MM.1S (cell line): ENCODE measurements at regions not wholly inside any gene's neighbourhood (a gene's known extent, or its start where the extent isn't known, plus 50 kb on each side); places are given as distances from the start of the nearest gene placed in this dataset.
A peak's percentile ranks its signal among the peaks of the same experiment; 100 is the strongest.

Source experiments
- DNase-seq: peaks from one replicate; pipeline ENCODE4 v3.0.0-alpha.2; 2015
- H2AFZ ChIP-seq: fragments of 300-600 bp; sonication (generic); 2 replicates; pipeline ENCODE4 v1.6.0; 2016; ENCODE audit warnings: antibody characterized with exemption, low read length
- H3F3A ChIP-seq: fragments of 300-600 bp; sonication (generic); 2 replicates; pipeline ENCODE4 v1.6.1; 2016; ENCODE audit warnings: mild to moderate bottlenecking, antibody characterized with exemption, low read length, moderate library complexity, mixed read lengths; ENCODE audit not compliant: insufficient read depth
- H3K27ac ChIP-seq: fragments of 300-600 bp; sonication (generic); 2 replicates; pipeline ENCODE4 v1.5.1; 2016; ENCODE audit warnings: mild to moderate bottlenecking, low read length
- H3K27me3 ChIP-seq: fragments of 300-600 bp; sonication (generic); replicated peaks from 2 replicates; pipeline ENCODE4 v1.6.0; 2016; ENCODE audit warnings: low read length; ENCODE audit not compliant: insufficient read depth
- H3K36me3 ChIP-seq: fragments of 300-600 bp; sonication (generic); replicated peaks from 2 replicates; pipeline ENCODE4 v1.6.1; 2016; ENCODE audit warnings: mild to moderate bottlenecking, low read length, mixed read lengths; ENCODE audit not compliant: insufficient read depth
- H3K4me1 ChIP-seq: fragments of 300-600 bp; sonication (generic); 2 replicates; pipeline ENCODE4 v1.6.1; 2016; ENCODE audit warnings: low read length, mixed read lengths
- H3K4me2 ChIP-seq: fragments of 300-600 bp; sonication (generic); 2 replicates; pipeline ENCODE4 v1.6.0; 2016; ENCODE audit warnings: low read depth, low read length
- H3K4me3 ChIP-seq: fragments of 300-600 bp; sonication (generic); 2 replicates; pipeline ENCODE4 v1.5.1; 2016; ENCODE audit warnings: low read length, mixed read lengths
- H3K79me2 ChIP-seq: fragments of 300-600 bp; sonication (generic); 2 replicates; pipeline ENCODE4 v1.6.1; 2016; ENCODE audit warnings: mixed run types, low read length, mixed read lengths
- H3K9ac ChIP-seq: fragments of 300-600 bp; sonication (generic); 2 replicates; pipeline ENCODE4 v1.6.1; 2016; ENCODE audit warnings: low read length, mixed read lengths
- H3K9me2 ChIP-seq: fragments of 300-600 bp; sonication (generic); replicated peaks from 2 replicates; pipeline ENCODE4 v1.6.1; 2016; ENCODE audit warnings: mild to moderate bottlenecking, low read length, mixed read lengths; ENCODE audit not compliant: insufficient read depth
- H3K9me3 ChIP-seq: fragments of 300-600 bp; sonication (generic); replicated peaks from 2 replicates; pipeline ENCODE4 v1.6.1; 2016; ENCODE audit warnings: mild to moderate bottlenecking, low read length, mixed read lengths; ENCODE audit not compliant: insufficient read depth
- H4K20me1 ChIP-seq: fragments of 300-600 bp; sonication (generic); 2 replicates; pipeline ENCODE4 v1.6.1; 2016; ENCODE audit warnings: mild to moderate bottlenecking, low read length, moderate library complexity, mixed read lengths; ENCODE audit not compliant: insufficient read depth
- EZH2 ChIP-seq: fragments of 300-600 bp; sonication (generic); optimal IDR thresholded peaks from 2 replicates; pipeline ENCODE3; 2017; ENCODE audit warnings: low read depth, mild to moderate bottlenecking, antibody characterized with exemption, low read length, mixed read lengths
- EZH2phosphoT487 ChIP-seq: fragments of 300-600 bp; sonication (generic); IDR thresholded peaks from 2 replicates; pipeline ENCODE4 v1.6.1; 2018; ENCODE audit warnings: antibody characterized with exemption, low read length
- TF ChIP-seq, protein P1 (sequence below): fragments of 300-600 bp; sonication (generic); IDR thresholded peaks from 2 replicates; pipeline ENCODE4 v1.5.1; 2016; ENCODE audit warnings: antibody characterized with exemption, low read length, mixed read lengths

DNA sequence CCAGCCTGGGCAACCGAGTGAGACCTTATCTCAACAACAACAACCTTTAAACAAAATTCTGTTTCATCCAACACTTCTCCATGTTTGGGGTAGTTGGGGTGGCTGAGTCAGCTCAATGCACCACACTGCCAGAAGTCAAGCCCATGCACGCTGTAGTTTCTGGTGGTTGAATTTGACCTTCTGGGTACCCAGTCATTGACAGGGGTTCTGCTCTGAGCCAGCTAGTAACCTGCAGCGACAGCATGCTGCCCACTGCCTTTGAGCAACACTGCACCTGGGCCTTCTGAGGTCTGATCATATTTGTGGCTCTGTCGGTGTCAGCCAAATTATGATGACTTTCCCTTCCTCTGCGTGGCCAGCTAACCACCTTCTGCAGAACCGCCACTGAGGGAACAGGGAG, 84.6 kb upstream of the ZNF438 start:
- no peak overlapping the region for H3K27ac ChIP-seq
- H3K4me3 ChIP-seq = no peak overlapping the region
- H4K20me1 ChIP-seq = no peaks in the 10 kb centered on the region
- no peaks in the 10 kb centered on the region for H3K36me3 ChIP-seq
- H3K9me2 ChIP-seq = no peaks in the 10 kb centered on the region
- H3K4me1 ChIP-seq = no peaks in the 10 kb centered on the region
- no peak overlapping the region for H3K9ac ChIP-seq
- no peaks in the 10 kb centered on the region for H3K9me3 ChIP-seq
- H2AFZ ChIP-seq = no peak overlapping the region
- TF ChIP-seq EZH2phosphoT487 = no peak
- H3K4me2 ChIP-seq = no peak overlapping the region
- DNase-seq = peak; percentile 42
- H3F3A ChIP-seq = no peaks in the 10 kb centered on the region
- H3K27me3 ChIP-seq = no peaks in the 10 kb centered on the region
- H3K79me2 ChIP-seq = no peaks in the 10 kb centered on the region

DNA sequence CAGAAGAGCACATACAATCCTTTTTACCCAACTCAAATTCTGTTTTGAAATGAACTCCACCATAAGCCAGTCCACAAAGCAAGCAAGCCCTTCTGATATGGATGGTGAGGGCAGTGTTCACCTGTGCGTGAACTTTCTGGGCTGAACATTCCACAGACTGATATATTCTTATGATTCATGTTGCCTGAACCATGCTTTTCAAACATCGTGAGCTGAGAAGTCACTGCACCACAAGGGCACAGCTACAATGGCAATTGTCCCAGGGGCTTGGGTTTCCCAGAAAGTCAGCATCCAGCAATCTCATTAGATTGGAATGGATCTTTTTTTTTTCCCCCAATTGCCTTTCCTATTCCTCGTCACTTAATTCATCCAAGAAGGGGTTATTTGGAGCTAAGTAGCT, 86.9 kb upstream of the ZNF438 start:
- no peak for TF ChIP-seq EZH2
- Histone ChIP-seq H3K9me2 (no peaks in the 10 kb centered on the region), H3K9me3 (no peaks in the 10 kb centered on the region), H3K27me3 (no peaks in the 10 kb centered on the region), H3K4me2 (no peak overlapping the region), H3K79me2 (no peaks in the 10 kb centered on the region), H3K9ac (no peak overlapping the region), H3K36me3 (no peaks in the 10 kb centered on the region), H3K27ac (no peak overlapping the region), H3F3A (no peaks in the 10 kb centered on the region), H3K4me1 (no peaks in the 10 kb centered on the region), H4K20me1 (no peaks in the 10 kb centered on the region), H3K4me3 (no peak overlapping the region), H2AFZ (no peak overlapping the region)
- no peak for DNase-seq

DNA sequence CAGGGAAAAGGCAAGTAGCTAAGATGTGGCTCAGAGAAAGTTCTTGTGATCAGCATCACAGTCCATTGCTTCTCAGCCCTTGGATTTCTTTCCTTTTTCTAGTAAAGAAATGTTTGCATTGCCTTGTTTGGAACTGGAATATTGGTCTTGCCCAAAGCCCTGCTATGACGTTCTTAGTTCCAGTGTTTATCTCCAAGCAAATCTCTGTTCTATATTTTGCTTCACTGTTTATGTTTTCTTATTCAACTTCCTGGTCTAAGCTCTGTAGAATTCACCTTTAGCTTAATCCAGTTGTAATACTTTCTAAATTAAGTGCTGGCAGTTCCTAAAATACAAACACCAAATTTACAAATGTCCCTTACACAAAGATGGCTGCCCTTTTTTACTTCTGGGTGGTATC, 88.7 kb upstream of the ZNF438 start:
- no peaks in the 10 kb centered on the region for H3K9me2 ChIP-seq
- no peak overlapping the region for H3K4me3 ChIP-seq
- H2AFZ ChIP-seq = no peak overlapping the region
- no peak for DNase-seq
- H3K9ac ChIP-seq = no peak overlapping the region
- no peaks in the 10 kb centered on the region for H3K4me1 ChIP-seq
- no peak overlapping the region for H3K27ac ChIP-seq
- H3K27me3 ChIP-seq = no peaks in the 10 kb centered on the region
- H3K9me3 ChIP-seq = no peaks in the 10 kb centered on the region
- H3K36me3 ChIP-seq = no peaks in the 10 kb centered on the region
- H3F3A ChIP-seq = no peaks in the 10 kb centered on the region
- H4K20me1 ChIP-seq = no peaks in the 10 kb centered on the region
- no peak overlapping the region for H3K4me2 ChIP-seq
- TF ChIP-seq EZH2 (no peak), EZH2phosphoT487 (no peak)
- TF ChIP-seq, protein P1, sequence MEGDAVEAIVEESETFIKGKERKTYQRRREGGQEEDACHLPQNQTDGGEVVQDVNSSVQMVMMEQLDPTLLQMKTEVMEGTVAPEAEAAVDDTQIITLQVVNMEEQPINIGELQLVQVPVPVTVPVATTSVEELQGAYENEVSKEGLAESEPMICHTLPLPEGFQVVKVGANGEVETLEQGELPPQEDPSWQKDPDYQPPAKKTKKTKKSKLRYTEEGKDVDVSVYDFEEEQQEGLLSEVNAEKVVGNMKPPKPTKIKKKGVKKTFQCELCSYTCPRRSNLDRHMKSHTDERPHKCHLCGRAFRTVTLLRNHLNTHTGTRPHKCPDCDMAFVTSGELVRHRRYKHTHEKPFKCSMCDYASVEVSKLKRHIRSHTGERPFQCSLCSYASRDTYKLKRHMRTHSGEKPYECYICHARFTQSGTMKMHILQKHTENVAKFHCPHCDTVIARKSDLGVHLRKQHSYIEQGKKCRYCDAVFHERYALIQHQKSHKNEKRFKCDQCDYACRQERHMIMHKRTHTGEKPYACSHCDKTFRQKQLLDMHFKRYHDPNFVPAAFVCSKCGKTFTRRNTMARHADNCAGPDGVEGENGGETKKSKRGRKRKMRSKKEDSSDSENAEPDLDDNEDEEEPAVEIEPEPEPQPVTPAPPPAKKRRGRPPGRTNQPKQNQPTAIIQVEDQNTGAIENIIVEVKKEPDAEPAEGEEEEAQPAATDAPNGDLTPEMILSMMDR = no peak
- H3K79me2 ChIP-seq = no peaks in the 10 kb centered on the region

DNA sequence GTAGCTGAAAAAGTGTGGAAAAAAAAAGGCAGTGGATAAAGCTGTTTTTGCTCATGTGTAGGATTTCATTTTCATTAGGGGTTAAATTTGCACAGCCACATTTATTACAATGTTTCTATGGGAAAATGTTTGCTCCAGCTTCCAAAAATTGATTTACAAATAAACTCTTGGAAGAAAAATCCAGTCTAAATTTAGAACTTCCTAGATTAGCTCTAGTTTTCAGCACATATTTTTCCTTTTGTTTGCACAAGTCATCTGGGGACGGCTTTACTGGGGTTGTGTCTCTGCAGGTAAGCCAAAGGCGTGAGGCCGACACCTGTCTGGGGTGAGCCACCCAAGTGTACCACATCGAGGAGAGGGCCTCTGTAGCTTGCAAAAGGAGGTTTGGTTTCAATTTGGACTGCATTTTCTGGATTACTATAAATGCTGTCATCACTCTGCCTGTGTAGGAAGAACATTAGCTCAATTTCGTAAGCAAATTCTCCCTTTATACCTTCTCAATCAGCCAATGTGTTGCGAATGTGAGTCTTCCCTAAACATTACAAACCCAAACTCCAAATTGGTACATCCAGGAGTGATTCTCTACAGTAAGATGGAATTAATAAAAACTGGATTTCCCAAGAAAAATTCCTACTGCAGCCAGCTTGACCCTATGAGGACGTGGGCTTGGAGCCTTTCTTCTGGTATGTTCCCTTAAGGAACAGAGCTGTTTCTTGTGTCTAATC, 89.5 kb upstream of the ZNF438 start:
- Histone ChIP-seq H4K20me1 (no peaks in the 10 kb centered on the region), H3K27me3 (no peaks in the 10 kb centered on the region), H3K9me3 (no peaks in the 10 kb centered on the region), H3K4me2 (no peak overlapping the region), H3K9me2 (no peaks in the 10 kb centered on the region), H3K4me1 (no peaks in the 10 kb centered on the region), H3K36me3 (no peaks in the 10 kb centered on the region), H3K27ac (no peak overlapping the region), H3K79me2 (no peaks in the 10 kb centered on the region), H3K4me3 (no peak overlapping the region), H2AFZ (no peak overlapping the region), H3F3A (no peaks in the 10 kb centered on the region), H3K9ac (no peak overlapping the region)
- TF ChIP-seq EZH2phosphoT487 (no peak), EZH2 (no peak)
- TF ChIP-seq, protein P1 = no peak
- DNase-seq = no peak
